Chondrocyte (in vitro differentiated cells): ENCODE measurements at regions not wholly inside any gene's neighbourhood (a gene's known extent, or its start where the extent isn't known, plus 50 kb on each side); places are given as distances from the start of the nearest gene placed in this dataset.

Experiments
- DNase-seq: peaks from one replicate; pipeline ENCODE4 v3.0.0; 2021; ENCODE audit warnings: mixed read lengths, low spot score
- H3K27ac Mint-ChIP-seq: one replicate; pipeline ENCODE4 v1.8.0; 2021; ENCODE audit warnings: mild to moderate bottlenecking, moderate library complexity, mixed read lengths; ENCODE audit not compliant: unreplicated experiment
- H3K27me3 Mint-ChIP-seq: 2 replicates; pipeline ENCODE4 v1.8.0; 2021; ENCODE audit warnings: low read depth, mixed read lengths
- H3K36me3 Mint-ChIP-seq: 2 replicates; pipeline ENCODE4 v1.8.0; 2021; ENCODE audit warnings: low read depth, mixed read lengths
- H3K4me1 Mint-ChIP-seq: 2 replicates; pipeline ENCODE4 v1.8.0; 2021; ENCODE audit warnings: low read depth, mild to moderate bottlenecking, mixed read lengths
- H3K4me3 Mint-ChIP-seq: one replicate; pipeline ENCODE4 v1.8.0; 2021; ENCODE audit warnings: mild to moderate bottlenecking, moderate library complexity, mixed read lengths; ENCODE audit not compliant: unreplicated experiment
- H3K9me3 Mint-ChIP-seq: 2 replicates; pipeline ENCODE4 v1.8.0; 2021; ENCODE audit warnings: low read depth, mixed read lengths
- CTCF ChIP-seq: fragments of 200-600 bp; sonication (generic); IDR thresholded peaks from 2 replicates; pipeline ENCODE4 v1.5.0; 2021; ENCODE audit warnings: antibody characterized with exemption, mild to moderate bottlenecking, moderate library complexity

- DNase-seq: no peak
- H3K36me3 Mint-ChIP-seq: no peaks in the 10 kb centered on the region
- H3K27me3 Mint-ChIP-seq: no peaks in the 10 kb centered on the region
- H3K9me3 Mint-ChIP-seq: no peaks in the 10 kb centered on the region
- H3K27ac Mint-ChIP-seq: no peak overlapping the region
- TF ChIP-seq CTCF: no peak
- peaks cover 3% of the 10 kb centered on the region for H3K4me1 Mint-ChIP-seq
- H3K4me3 Mint-ChIP-seq: no peak overlapping the region
Measured at GRCh38 chr4:20451986-20452385, 200.3 kb downstream of the SLIT2 start.

DNA sequence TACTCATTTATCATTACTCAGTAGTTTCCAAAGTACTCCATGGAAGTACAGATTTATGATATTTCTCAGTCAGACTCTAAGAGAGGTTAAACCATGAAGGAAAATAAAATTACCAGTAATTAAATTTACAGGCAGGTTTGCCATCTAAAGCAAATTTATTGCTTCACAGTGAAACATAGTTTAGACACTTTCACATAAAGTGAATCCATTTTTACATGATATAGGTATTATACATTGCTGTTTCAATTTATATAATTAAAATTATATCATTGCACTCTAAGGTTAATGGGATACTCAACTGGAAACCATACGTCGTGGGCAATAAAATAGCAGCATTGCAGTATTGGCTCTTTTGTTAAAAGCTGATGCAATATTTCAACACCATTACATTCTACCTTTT, 202.8 kb downstream of the SLIT2 start:
- no peak overlapping the region for H3K27ac Mint-ChIP-seq
- peaks cover 3% of the 10 kb centered on the region for H3K4me1 Mint-ChIP-seq
- no peak overlapping the region for H3K4me3 Mint-ChIP-seq
- no peaks in the 10 kb centered on the region for H3K27me3 Mint-ChIP-seq
- no peak for TF ChIP-seq CTCF
- no peaks in the 10 kb centered on the region for H3K9me3 Mint-ChIP-seq
- no peaks in the 10 kb centered on the region for H3K36me3 Mint-ChIP-seq
- DNase-seq: no peak

- no peak overlapping the region for H3K4me3 Mint-ChIP-seq
- TF ChIP-seq CTCF: no peak
- no peak for DNase-seq
- no peaks in the 10 kb centered on the region for H3K27me3 Mint-ChIP-seq
- H3K36me3 Mint-ChIP-seq: no peaks in the 10 kb centered on the region
- H3K9me3 Mint-ChIP-seq: no peaks in the 10 kb centered on the region
- H3K4me1 Mint-ChIP-seq: peaks cover 3% of the 10 kb centered on the region
- no peak overlapping the region for H3K27ac Mint-ChIP-seq
Measured at GRCh38 chr4:20456407-20456806, 204.7 kb downstream of the SLIT2 start.

DNA sequence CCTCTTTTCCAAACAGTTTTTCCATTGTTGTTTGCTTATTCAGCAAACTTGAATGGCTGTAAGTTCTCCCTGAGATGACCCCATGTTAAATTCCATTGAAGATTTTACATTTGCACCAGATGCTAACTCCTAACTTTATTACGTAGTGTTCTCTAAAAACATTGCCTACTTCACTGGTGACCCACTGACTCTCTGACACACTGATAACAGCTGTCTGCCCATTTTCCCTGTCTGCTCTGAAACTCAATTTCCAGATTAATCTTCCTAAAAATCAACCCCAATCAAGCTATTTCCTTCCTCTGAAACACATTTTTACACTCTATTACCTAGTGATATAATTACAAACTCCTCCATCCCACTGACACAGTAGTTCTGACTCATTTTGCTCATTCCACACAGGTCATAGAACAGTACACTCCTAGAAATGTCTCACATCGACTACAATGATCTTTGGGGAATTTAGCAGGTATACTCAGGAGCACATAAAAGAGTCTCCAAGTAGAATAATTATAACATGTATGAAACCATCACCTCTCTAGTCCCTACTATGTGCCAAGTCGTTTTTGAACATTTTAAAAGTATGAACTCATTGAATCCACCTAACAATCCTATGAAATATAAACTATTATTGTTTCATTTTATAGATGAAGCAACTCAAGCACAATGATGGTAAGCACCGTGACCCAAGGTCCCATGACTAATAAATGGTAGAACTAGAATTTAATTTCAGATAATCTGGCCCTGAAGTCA, 210.9 kb downstream of the SLIT2 start:
- no peak overlapping the region for H3K27ac Mint-ChIP-seq
- H3K9me3 Mint-ChIP-seq: no peaks in the 10 kb centered on the region
- no peaks in the 10 kb centered on the region for H3K27me3 Mint-ChIP-seq
- no peak for DNase-seq
- no peak overlapping the region for H3K4me3 Mint-ChIP-seq
- peaks cover 7% of the 10 kb centered on the region for H3K4me1 Mint-ChIP-seq
- H3K36me3 Mint-ChIP-seq: no peaks in the 10 kb centered on the region
- TF ChIP-seq CTCF: no peak

GRCh38 chr4:20463176-20463430, 211.4 kb downstream of the SLIT2 start:
- peaks cover 7% of the 10 kb centered on the region for H3K4me1 Mint-ChIP-seq
- H3K36me3 Mint-ChIP-seq: no peaks in the 10 kb centered on the region
- H3K27me3 Mint-ChIP-seq: no peaks in the 10 kb centered on the region
- TF ChIP-seq CTCF: no peak
- DNase-seq: no peak
- H3K9me3 Mint-ChIP-seq: no peaks in the 10 kb centered on the region
- H3K4me3 Mint-ChIP-seq: no peak overlapping the region
- H3K27ac Mint-ChIP-seq: no peak overlapping the region
